ENCODE measurements at regions not wholly inside any gene's neighbourhood (a gene's known extent, or its start where the extent isn't known, plus 50 kb on each side); places are given as distances from the start of the nearest gene placed in this dataset.

GRCh38 chr13:97858161-97858560, 95.3 kb upstream of the IPO5 start:
- no peak overlapping the region for H3K4me2 ChIP-seq (ENCODE audit: low read length)
- H3K4me3 ChIP-seq (ENCODE audit: low read depth, low read length, poor library complexity, severe bottlenecking), result no peak overlapping the region
- H3K9me2 ChIP-seq (ENCODE audit: low read depth, low read length), result no peaks in the 10 kb centered on the region
- no peaks in the 10 kb centered on the region for H3K79me2 ChIP-seq (ENCODE audit: insufficient read depth, low read length)
- no peaks in the 10 kb centered on the region for H3K36me3 ChIP-seq (ENCODE audit: insufficient read depth, low read length)
- no peak overlapping the region for H3K9ac ChIP-seq (ENCODE audit: low read length)
- H4K20me1 ChIP-seq (ENCODE audit: insufficient read depth, low read length), result no peaks in the 10 kb centered on the region
- H2AFZ ChIP-seq (ENCODE audit: low read length), result no peak overlapping the region
- H3K4me1 ChIP-seq (ENCODE audit: insufficient read depth, low read length, severe bottlenecking), result no peaks in the 10 kb centered on the region
- no peak overlapping the region for H3K27ac ChIP-seq (ENCODE audit: low read depth, low read length, poor library complexity, severe bottlenecking)
- H3K9me3 ChIP-seq (ENCODE audit: low read length), result no peaks in the 10 kb centered on the region
- no peaks in the 10 kb centered on the region for H3K27me3 ChIP-seq (ENCODE audit: insufficient read depth, low read length)
- TF ChIP-seq CTCF (IDR thresholded peaks at IDR 0.05; ENCODE audit: low read length) (no peak), EZH2 (IDR thresholded peaks at IDR 0.05; ENCODE audit: borderline replicate concordance, low read length) (no peak)
- no peaks in the 10 kb centered on the region for H3F3A ChIP-seq (ENCODE audit: insufficient read depth, low read length)

- no peaks in the 10 kb centered on the region for H3K9me2 ChIP-seq (ENCODE audit: low read depth, low read length)
- H3K27me3 ChIP-seq (ENCODE audit: insufficient read depth, low read length), result no peaks in the 10 kb centered on the region
- H3K9me3 ChIP-seq (ENCODE audit: low read length), result no peaks in the 10 kb centered on the region
- H3F3A ChIP-seq (ENCODE audit: insufficient read depth, low read length), result no peaks in the 10 kb centered on the region
- TF ChIP-seq CTCF (IDR thresholded peaks at IDR 0.05; ENCODE audit: low read length), result no peak
- TF ChIP-seq EZH2 (IDR thresholded peaks at IDR 0.05; ENCODE audit: borderline replicate concordance, low read length), result no peak
- no peaks in the 10 kb centered on the region for H3K4me1 ChIP-seq (ENCODE audit: insufficient read depth, low read length, severe bottlenecking)
- H2AFZ ChIP-seq (ENCODE audit: low read length), result no peak overlapping the region
- H3K36me3 ChIP-seq (ENCODE audit: insufficient read depth, low read length), result no peaks in the 10 kb centered on the region
- no peaks in the 10 kb centered on the region for H4K20me1 ChIP-seq (ENCODE audit: insufficient read depth, low read length)
- no peak overlapping the region for H3K27ac ChIP-seq (ENCODE audit: low read depth, low read length, poor library complexity, severe bottlenecking)
- H3K4me3 ChIP-seq (ENCODE audit: low read depth, low read length, poor library complexity, severe bottlenecking), result no peak overlapping the region
- no peaks in the 10 kb centered on the region for H3K79me2 ChIP-seq (ENCODE audit: insufficient read depth, low read length)
- H3K9ac ChIP-seq (ENCODE audit: low read length), result no peak overlapping the region
- no peak overlapping the region for H3K4me2 ChIP-seq (ENCODE audit: low read length)
Observed at GRCh38 chr13:97866346-97866745, 87.1 kb upstream of the IPO5 start.

GRCh38 chr13:97866751-97867150, 86.7 kb upstream of the IPO5 start:
- Histone ChIP-seq H3K9me3 (ENCODE audit: low read length) (no peaks in the 10 kb centered on the region), H3K36me3 (ENCODE audit: insufficient read depth, low read length) (no peaks in the 10 kb centered on the region), H3K9me2 (ENCODE audit: low read depth, low read length) (no peaks in the 10 kb centered on the region), H3K4me1 (ENCODE audit: insufficient read depth, low read length, severe bottlenecking) (no peaks in the 10 kb centered on the region), H3K79me2 (ENCODE audit: insufficient read depth, low read length) (no peaks in the 10 kb centered on the region), H2AFZ (ENCODE audit: low read length) (no peak overlapping the region), H3K9ac (ENCODE audit: low read length) (no peak overlapping the region), H3K27me3 (ENCODE audit: insufficient read depth, low read length) (no peaks in the 10 kb centered on the region), H3K4me3 (ENCODE audit: low read depth, low read length, poor library complexity, severe bottlenecking) (no peak overlapping the region), H3F3A (ENCODE audit: insufficient read depth, low read length) (no peaks in the 10 kb centered on the region), H3K4me2 (ENCODE audit: low read length) (no peak overlapping the region), H3K27ac (ENCODE audit: low read depth, low read length, poor library complexity, severe bottlenecking) (no peak overlapping the region), H4K20me1 (ENCODE audit: insufficient read depth, low read length) (no peaks in the 10 kb centered on the region)
- TF ChIP-seq CTCF (IDR thresholded peaks at IDR 0.05; ENCODE audit: low read length) (no peak), EZH2 (IDR thresholded peaks at IDR 0.05; ENCODE audit: borderline replicate concordance, low read length) (no peak)

All from OCI-LY1 (cell line).